GM10248 (cell line): ENCODE measurements at regions not wholly inside any gene's neighbourhood (a gene's known extent, or its start where the extent isn't known, plus 50 kb on each side); places are given as distances from the start of the nearest gene placed in this dataset.

Experiments
- CTCF ChIA-PET: fragments of 300-600 bp; sonication (Branson Sonifier 250); formaldehyde crosslinking; extraction: SDS; loops from one replicate; lab custom pipeline; 2021; ENCODE audit warnings: antibody characterized with exemption; lab: Yijun Ruan, JAX
- POLR2A ChIA-PET: fragments of 350-650 bp; sonication (Branson Sonifier 250); formaldehyde crosslinking; extraction: SDS; loops from one replicate; lab custom pipeline; 2020; ENCODE audit warnings: antibody characterized with exemption; lab: Yijun Ruan, JAX
- DNase-seq: peaks from one replicate; pipeline ENCODE4 v3.0.0; 2012; ENCODE audit errors: extremely low spot score
- TF ChIP-seq, protein P1 (sequence below): IDR thresholded peaks from 2 replicates; pipeline ENCODE4 v1.5.1; 2012; ENCODE audit warnings: mild to moderate bottlenecking, low read depth; ENCODE audit errors: extremely low read depth, missing control alignments, control extremely low read depth

DNA sequence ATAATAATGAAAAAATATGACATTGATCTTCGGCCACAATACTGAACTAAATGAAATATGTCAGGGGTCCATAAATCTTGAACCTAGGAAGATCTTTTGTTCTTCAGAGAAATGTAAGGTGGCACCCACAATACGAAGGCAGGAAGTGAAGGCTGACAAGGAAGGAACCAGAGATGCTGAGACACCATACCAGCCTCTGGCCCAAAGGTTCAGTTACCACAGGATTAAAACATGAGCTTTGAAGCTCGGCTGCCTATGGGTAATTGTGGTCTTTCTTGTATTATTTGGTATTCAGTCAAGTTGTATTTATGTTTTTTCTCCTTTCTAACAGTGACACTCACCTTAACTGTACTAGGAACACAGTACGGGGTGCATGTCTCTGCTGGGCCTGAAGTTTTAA is 448.8 kb upstream of the SETBP1 start:
- TF ChIP-seq, protein P1, sequence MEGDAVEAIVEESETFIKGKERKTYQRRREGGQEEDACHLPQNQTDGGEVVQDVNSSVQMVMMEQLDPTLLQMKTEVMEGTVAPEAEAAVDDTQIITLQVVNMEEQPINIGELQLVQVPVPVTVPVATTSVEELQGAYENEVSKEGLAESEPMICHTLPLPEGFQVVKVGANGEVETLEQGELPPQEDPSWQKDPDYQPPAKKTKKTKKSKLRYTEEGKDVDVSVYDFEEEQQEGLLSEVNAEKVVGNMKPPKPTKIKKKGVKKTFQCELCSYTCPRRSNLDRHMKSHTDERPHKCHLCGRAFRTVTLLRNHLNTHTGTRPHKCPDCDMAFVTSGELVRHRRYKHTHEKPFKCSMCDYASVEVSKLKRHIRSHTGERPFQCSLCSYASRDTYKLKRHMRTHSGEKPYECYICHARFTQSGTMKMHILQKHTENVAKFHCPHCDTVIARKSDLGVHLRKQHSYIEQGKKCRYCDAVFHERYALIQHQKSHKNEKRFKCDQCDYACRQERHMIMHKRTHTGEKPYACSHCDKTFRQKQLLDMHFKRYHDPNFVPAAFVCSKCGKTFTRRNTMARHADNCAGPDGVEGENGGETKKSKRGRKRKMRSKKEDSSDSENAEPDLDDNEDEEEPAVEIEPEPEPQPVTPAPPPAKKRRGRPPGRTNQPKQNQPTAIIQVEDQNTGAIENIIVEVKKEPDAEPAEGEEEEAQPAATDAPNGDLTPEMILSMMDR: no peak
- POLR2A ChIA-PET: no interaction called here
- CTCF ChIA-PET: interaction anchor here (0.8 to 1.0 kb wide), 2 partner anchors 8 to 12 kb away, joined by 3 read pairs; no protein-coding TSS in a partner anchor
- no peak for DNase-seq

DNA sequence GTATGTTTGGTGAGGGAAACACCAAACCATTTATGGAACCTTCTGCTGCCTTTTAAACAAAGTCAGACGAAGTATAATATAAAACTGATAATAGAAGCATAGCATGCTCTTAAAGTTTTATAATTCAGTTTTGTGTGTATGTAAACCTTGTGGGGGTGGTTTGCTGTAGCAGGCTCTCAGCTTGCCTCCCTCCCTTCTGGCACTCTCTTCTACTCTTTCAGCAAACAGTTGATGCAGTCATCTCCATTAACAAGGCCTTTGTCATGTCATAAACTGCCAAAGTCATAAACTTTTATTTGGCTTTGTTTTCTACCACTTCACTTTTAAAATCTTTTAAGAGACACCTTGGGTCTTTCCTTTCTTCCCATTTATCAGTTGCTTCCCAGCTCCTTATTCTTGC is 448.2 kb upstream of the SETBP1 start:
- POLR2A ChIA-PET: no interaction called here
- DNase-seq: no peak
- CTCF ChIA-PET: interaction anchor here (1.0 kb wide), 1 partner anchor 12 kb away, joined by 3 read pairs; no protein-coding TSS in a partner anchor
- TF ChIP-seq, protein P1: no peak

DNA sequence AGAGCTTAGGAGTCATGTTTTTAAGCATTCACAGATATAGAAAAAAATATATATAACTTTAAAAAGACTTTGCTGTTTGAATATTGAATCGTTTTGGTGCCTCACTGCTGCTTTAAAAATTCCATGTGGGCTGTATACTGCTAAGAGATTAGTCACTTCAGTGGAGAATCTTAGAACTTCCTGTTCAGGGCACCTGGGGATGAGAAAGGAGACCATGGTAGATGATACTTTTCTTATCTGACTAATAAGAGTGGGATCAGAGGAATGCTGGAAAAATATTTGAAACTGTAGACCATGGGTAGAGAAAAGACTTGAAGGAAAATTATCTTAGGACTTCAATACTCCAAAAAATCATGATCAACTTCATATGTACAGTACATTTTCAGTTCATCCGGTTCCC is 442.2 kb upstream of the SETBP1 start:
- POLR2A ChIA-PET: no interaction called here
- CTCF ChIA-PET: interaction anchor here (1.4 to 1.8 kb wide), 2 partner anchors 14 to 17 kb away, joined by 3 to 4 read pairs; no protein-coding TSS in a partner anchor
- no peak for DNase-seq
- TF ChIP-seq, protein P1: no peak

DNA sequence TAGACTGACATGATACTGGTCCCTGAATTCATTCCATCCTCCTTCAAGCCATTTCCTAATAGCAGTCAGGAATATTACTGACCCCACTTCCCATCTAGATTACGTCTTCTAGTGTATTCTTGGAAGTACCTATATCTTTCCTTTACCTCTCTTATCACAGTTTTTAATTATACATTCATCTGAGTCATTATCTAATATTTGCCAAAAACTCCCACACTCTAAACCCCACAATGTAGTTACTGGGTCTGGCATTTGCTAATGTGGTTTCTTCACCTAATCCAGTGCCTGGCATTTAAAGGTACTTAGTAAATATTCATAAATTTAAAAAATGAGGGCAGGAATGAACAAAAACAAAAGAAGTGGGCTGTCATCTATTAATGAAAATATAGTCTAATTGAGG is 441.8 kb upstream of the SETBP1 start:
- ChIA-PET POLR2A (no interaction called here), CTCF (no interaction called here)
- TF ChIP-seq, protein P1: no peak
- no peak for DNase-seq

DNA sequence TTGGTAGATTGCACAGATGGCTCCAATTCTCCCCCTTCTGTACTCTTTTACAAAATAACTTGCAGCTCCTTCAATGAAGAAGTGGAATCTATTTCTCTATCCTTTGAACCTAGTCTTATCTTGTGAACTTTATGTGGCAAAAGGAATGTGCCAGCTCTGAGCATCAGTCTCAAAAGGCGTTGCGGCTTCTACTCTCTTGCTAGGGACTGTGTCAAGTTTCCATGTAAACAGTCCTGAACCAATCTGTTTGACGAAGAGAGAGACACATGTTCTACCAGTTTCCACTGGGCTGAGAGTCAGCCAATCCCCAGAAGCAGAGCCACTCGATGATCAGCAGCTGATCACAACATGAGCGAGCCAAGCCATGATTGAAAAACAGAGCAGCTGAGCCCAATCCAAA is 439.7 kb upstream of the SETBP1 start:
- POLR2A ChIA-PET: no interaction called here

DNA sequence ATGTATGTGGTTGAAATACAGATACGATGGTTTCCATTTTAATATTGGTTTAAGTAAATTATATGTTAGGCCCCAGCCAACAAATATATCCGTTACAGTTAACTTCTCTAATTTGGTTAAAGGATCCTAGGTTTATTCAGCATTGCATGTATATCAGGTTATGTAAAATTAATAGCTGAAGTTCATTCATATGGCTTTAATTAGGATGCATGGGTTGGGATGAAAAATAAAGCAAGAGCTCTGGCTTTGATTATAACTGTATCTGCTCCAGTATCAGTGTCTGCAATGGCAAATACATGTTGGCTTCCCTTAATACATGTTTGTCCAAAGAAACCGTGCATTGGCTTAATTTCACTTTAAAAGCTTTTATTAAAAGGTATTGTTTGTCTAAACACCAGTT is 435.7 kb upstream of the SETBP1 start:
- DNase-seq: no peak
- POLR2A ChIA-PET: no interaction called here
- CTCF ChIA-PET: interaction anchor here (1.1 to 1.7 kb wide), 2 partner anchors 9 to 11 kb away, joined by 3 to 5 read pairs; no protein-coding TSS in a partner anchor
- TF ChIP-seq, protein P1: no peak

More for the DNA sequence above, 439.7 kb upstream of the SETBP1 start:
- TF ChIP-seq, protein P1: no peak
- DNase-seq: no peak
- CTCF ChIA-PET: interaction anchor here (1.6 kb wide), 1 partner anchor 7 kb away, joined by 5 read pairs; no protein-coding TSS in a partner anchor
